H7 (cell line): ENCODE measurements at regions not wholly inside any gene's neighbourhood (a gene's known extent, or its start where the extent isn't known, plus 50 kb on each side); places are given as distances from the start of the nearest gene placed in this dataset.

Source experiments
- DNase-seq: peaks from one replicate; pipeline ENCODE4 v3.0.0; 2012
- H3K27me3 ChIP-seq: 2 replicates; pipeline ENCODE4 v1.6.0; 2011; ENCODE audit warnings: mild to moderate bottlenecking, low read length; ENCODE audit not compliant: control insufficient read depth, insufficient read depth
- H3K36me3 ChIP-seq: replicated peaks from 2 replicates; pipeline ENCODE4 v1.5.1; 2011; ENCODE audit warnings: low read length; ENCODE audit not compliant: control insufficient read depth, insufficient read depth
- H3K4me3 ChIP-seq: 2 replicates; pipeline ENCODE4 v1.5.1; 2011; ENCODE audit warnings: low read depth, mild to moderate bottlenecking, control low read depth, low read length, moderate library complexity; ENCODE audit not compliant: insufficient read depth

- DNase-seq: no peak
- H3K4me3 ChIP-seq: no peak overlapping the region
- H3K27me3 ChIP-seq: no peaks in the 10 kb centered on the region
- H3K36me3 ChIP-seq: no peaks in the 10 kb centered on the region
Observed at GRCh38 chr12:59839514-59839913, 243.7 kb downstream of the SLC16A7 start.

- Histone ChIP-seq H3K36me3 (no peaks in the 10 kb centered on the region), H3K4me3 (no peak overlapping the region), H3K27me3 (no peaks in the 10 kb centered on the region)
- DNase-seq: no peak
Observed at GRCh38 chr12:59843260-59843843, 247.5 kb downstream of the SLC16A7 start.

GRCh38 chr12:59844750-59845149, 248.9 kb downstream of the SLC16A7 start:
- DNase-seq: no peak
- H3K4me3 ChIP-seq: no peak overlapping the region
- H3K36me3 ChIP-seq: no peaks in the 10 kb centered on the region
- no peaks in the 10 kb centered on the region for H3K27me3 ChIP-seq

GRCh38 chr12:59845293-59845692, 249.5 kb downstream of the SLC16A7 start:
- Histone ChIP-seq H3K27me3 (no peaks in the 10 kb centered on the region), H3K4me3 (no peak overlapping the region), H3K36me3 (no peaks in the 10 kb centered on the region)
- DNase-seq: no peak

- H3K4me3 ChIP-seq: no peak overlapping the region
- no peaks in the 10 kb centered on the region for H3K27me3 ChIP-seq
- no peaks in the 10 kb centered on the region for H3K36me3 ChIP-seq
- DNase-seq: no peak
Observed at GRCh38 chr12:59847127-59847526, 251.3 kb downstream of the SLC16A7 start.

GRCh38 chr12:59850268-59850667, 254.4 kb downstream of the SLC16A7 start:
- no peak overlapping the region for H3K4me3 ChIP-seq
- H3K36me3 ChIP-seq: no peaks in the 10 kb centered on the region
- H3K27me3 ChIP-seq: no peaks in the 10 kb centered on the region
- no peak for DNase-seq

- no peaks in the 10 kb centered on the region for H3K36me3 ChIP-seq
- DNase-seq: no peak
- no peaks in the 10 kb centered on the region for H3K27me3 ChIP-seq
- H3K4me3 ChIP-seq: no peak overlapping the region
Observed at GRCh38 chr12:59858508-59859170, 262.8 kb downstream of the SLC16A7 start.

- DNase-seq: no peak
- H3K36me3 ChIP-seq: no peaks in the 10 kb centered on the region
- no peak overlapping the region for H3K4me3 ChIP-seq
- H3K27me3 ChIP-seq: no peaks in the 10 kb centered on the region
Observed at GRCh38 chr12:59859171-59859510, 263.3 kb downstream of the SLC16A7 start.

- H3K27me3 ChIP-seq: no peaks in the 10 kb centered on the region
- no peaks in the 10 kb centered on the region for H3K36me3 ChIP-seq
- no peak for DNase-seq
- no peak overlapping the region for H3K4me3 ChIP-seq
Observed at GRCh38 chr12:59861635-59862034, 265.8 kb downstream of the SLC16A7 start.

GRCh38 chr12:59867055-59867454, 271.2 kb downstream of the SLC16A7 start:
- DNase-seq: no peak
- Histone ChIP-seq H3K36me3 (no peaks in the 10 kb centered on the region), H3K27me3 (no peaks in the 10 kb centered on the region), H3K4me3 (no peak overlapping the region)

GRCh38 chr12:59867689-59868088, 271.9 kb downstream of the SLC16A7 start:
- H3K4me3 ChIP-seq: no peak overlapping the region
- H3K36me3 ChIP-seq: no peaks in the 10 kb centered on the region
- no peak for DNase-seq
- no peaks in the 10 kb centered on the region for H3K27me3 ChIP-seq

- Histone ChIP-seq H3K36me3 (no peaks in the 10 kb centered on the region), H3K27me3 (no peaks in the 10 kb centered on the region), H3K4me3 (no peak overlapping the region)
- no peak for DNase-seq
Observed at GRCh38 chr12:59871779-59872178, 275.9 kb downstream of the SLC16A7 start.

GRCh38 chr12:59873136-59873535, 277.3 kb downstream of the SLC16A7 start:
- H3K27me3 ChIP-seq: no peaks in the 10 kb centered on the region
- no peak for DNase-seq
- no peak overlapping the region for H3K4me3 ChIP-seq
- no peaks in the 10 kb centered on the region for H3K36me3 ChIP-seq

GRCh38 chr12:59874781-59875180, 279.0 kb downstream of the SLC16A7 start:
- H3K36me3 ChIP-seq: no peaks in the 10 kb centered on the region
- no peak overlapping the region for H3K4me3 ChIP-seq
- H3K27me3 ChIP-seq: no peaks in the 10 kb centered on the region
- peak; percentile 9 for DNase-seq

GRCh38 chr12:59886131-59886733, 290.4 kb downstream of the SLC16A7 start:
- no peak for DNase-seq
- Histone ChIP-seq H3K4me3 (no peak overlapping the region), H3K36me3 (no peaks in the 10 kb centered on the region), H3K27me3 (no peaks in the 10 kb centered on the region)
